Brain microvascular endothelial cell (primary cell): ENCODE measurements at regions not wholly inside any gene's neighbourhood (a gene's known extent, or its start where the extent isn't known, plus 50 kb on each side); places are given as distances from the start of the nearest gene placed in this dataset.

Experiments used
- DNase-seq: peaks from one replicate; pipeline ENCODE4 v3.0.0-alpha.2; 2020
- H3K27ac ChIP-seq: fragments of 250-450 bp; sonication (Bioruptor Pico); 2 replicates; pipeline ENCODE4 v1.5.1; 2020; ENCODE audit warnings: mild to moderate bottlenecking, moderate library complexity
- H3K27me3 ChIP-seq: fragments of 250-450 bp; sonication (Bioruptor Pico); replicated peaks from 2 replicates; pipeline ENCODE4 v1.5.1; 2020; ENCODE audit warnings: mild to moderate bottlenecking
- H3K36me3 ChIP-seq: fragments of 250-450 bp; sonication (Bioruptor Pico); replicated peaks from 2 replicates; pipeline ENCODE4 v1.5.1; 2020; ENCODE audit warnings: mild to moderate bottlenecking
- H3K4me3 ChIP-seq: 2 replicates; pipeline ENCODE4 v1.5.1; 2011; ENCODE audit warnings: low read depth, mild to moderate bottlenecking, control low read depth, low read length, moderate library complexity
- in situ Hi-C: cut with HindIII; loops from 2 replicates; pipeline ENCODE4 v1.10.0; 2017; ENCODE audit warnings: low sequenced_read_pairs, low pct_ligation_motif_present
- TF ChIP-seq, protein P1 (sequence below): IDR thresholded peaks from 2 replicates; pipeline ENCODE4 v1.5.1; 2011; ENCODE audit warnings: low read depth, mild to moderate bottlenecking, moderate library complexity, low read length, control low read depth, inconsistent platforms; ENCODE audit errors: missing control alignments

DNA sequence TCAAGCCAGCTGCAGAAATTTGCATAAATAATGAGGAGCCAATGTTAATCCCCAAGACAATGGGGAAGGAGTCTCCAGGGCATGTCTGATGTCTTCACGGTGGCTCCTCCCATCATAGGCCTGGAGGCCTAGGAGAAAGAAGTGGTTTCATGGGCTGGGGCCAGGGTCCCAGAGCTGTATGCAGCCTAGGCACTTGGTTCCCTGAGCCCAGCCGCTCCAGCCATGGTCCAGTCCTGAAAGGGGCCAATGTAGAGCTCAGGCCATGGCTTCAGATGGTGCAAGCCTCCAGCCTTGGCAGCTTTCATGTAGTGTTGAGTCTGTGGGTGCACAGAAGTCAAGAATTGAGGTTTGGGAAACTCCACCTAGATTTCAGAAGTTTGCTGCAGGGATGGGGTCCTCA, 628.2 kb upstream of the GRIA3 start:
- no peaks in the 10 kb centered on the region for H3K27me3 ChIP-seq
- H3K27ac ChIP-seq: no peak overlapping the region
- TF ChIP-seq, protein P1, sequence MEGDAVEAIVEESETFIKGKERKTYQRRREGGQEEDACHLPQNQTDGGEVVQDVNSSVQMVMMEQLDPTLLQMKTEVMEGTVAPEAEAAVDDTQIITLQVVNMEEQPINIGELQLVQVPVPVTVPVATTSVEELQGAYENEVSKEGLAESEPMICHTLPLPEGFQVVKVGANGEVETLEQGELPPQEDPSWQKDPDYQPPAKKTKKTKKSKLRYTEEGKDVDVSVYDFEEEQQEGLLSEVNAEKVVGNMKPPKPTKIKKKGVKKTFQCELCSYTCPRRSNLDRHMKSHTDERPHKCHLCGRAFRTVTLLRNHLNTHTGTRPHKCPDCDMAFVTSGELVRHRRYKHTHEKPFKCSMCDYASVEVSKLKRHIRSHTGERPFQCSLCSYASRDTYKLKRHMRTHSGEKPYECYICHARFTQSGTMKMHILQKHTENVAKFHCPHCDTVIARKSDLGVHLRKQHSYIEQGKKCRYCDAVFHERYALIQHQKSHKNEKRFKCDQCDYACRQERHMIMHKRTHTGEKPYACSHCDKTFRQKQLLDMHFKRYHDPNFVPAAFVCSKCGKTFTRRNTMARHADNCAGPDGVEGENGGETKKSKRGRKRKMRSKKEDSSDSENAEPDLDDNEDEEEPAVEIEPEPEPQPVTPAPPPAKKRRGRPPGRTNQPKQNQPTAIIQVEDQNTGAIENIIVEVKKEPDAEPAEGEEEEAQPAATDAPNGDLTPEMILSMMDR: no peak
- H3K4me3 ChIP-seq: no peak overlapping the region
- in situ Hi-C loops: no loop called here
- DNase-seq: no peak
- H3K36me3 ChIP-seq: no peaks in the 10 kb centered on the region

DNA sequence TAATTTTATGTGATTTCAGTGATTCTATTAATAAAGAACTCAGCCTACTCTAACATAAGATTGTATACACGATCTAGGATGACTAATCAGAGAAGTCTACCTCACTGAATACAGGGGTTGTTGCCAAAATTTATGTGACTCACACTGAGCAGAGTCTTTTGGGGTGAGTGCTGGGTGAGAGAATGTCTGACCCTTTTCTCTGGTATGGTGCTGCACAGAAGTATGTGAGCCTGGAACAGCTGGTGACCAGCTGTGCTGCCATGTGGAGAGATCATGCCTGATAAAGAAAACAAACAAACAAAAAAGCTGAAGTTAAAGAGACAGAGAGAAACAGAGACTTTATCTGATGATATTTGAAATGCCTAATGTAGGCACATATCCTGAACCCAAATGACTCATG, 618.1 kb upstream of the GRIA3 start:
- Histone ChIP-seq H3K27me3 (no peaks in the 10 kb centered on the region), H3K4me3 (no peak overlapping the region), H3K36me3 (no peaks in the 10 kb centered on the region), H3K27ac (peak overlapping the region; percentile 25)
- DNase-seq: peak; percentile 85
- in situ Hi-C loops: no loop called here
- TF ChIP-seq, protein P1: no peak

DNA sequence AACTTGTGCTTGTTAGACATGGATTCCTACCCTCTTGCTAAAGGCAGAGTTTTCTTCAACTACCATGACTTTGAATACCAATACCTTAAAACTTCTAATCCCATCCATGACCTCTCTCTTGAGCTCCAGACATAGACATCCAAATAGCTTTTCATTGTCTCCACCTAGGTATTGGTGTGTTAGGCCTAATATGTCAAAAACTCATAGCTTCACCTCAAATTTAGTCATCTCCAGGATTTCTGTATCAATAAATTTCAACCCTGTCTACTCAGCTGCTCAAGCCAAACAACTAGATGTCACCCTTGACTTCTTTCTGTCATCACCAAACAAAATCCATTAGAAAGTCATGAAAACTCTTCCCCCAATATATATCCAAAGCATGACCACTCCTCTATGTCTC, 617.7 kb upstream of the GRIA3 start:
- H3K36me3 ChIP-seq: no peaks in the 10 kb centered on the region
- in situ Hi-C loops: no loop called here
- TF ChIP-seq, protein P1: no peak
- H3K27ac ChIP-seq: peak overlapping the region; percentile 25
- no peak overlapping the region for H3K4me3 ChIP-seq
- no peak for DNase-seq
- no peaks in the 10 kb centered on the region for H3K27me3 ChIP-seq

DNA sequence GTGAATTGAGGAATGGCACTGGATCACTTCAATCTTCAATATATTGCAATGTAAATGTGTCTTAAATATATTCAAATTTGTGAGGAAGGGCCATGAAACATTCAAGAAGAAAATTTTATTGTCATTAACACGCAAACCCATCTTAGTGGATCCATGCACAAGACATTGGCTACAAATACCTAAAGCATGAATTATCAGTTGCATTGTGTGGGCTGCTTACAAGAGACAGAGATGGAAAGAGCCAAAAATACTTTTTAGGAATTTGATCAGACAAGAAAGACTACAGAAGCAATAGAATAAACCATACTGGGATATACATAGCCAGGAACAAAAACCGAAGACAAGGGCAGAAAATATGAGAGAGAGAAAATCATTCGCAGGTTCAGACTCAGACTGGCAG, 616.2 kb upstream of the GRIA3 start:
- no peaks in the 10 kb centered on the region for H3K27me3 ChIP-seq
- H3K27ac ChIP-seq: no peak overlapping the region
- DNase-seq: no peak
- H3K4me3 ChIP-seq: no peak overlapping the region
- in situ Hi-C loops: no loop called here
- TF ChIP-seq, protein P1: no peak
- H3K36me3 ChIP-seq: no peaks in the 10 kb centered on the region

DNA sequence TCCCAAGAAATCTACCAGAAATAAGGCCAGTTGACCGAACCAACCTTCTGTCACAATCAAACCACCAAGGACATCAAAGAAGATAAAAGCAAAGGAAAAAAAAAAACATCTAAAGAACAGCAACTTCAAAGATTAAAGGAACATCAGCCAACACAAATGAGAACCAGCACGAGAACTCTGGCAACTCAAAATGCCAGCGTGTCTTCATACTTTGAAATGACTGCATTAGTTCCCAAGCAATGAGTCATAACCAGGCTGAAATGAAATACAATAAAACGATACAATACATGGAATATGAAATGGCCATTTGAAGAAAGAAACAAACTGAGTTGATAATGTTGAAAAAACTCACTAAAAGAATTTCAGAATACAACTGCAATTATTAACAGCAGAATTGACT, 611.6 kb upstream of the GRIA3 start:
- Histone ChIP-seq H3K36me3 (no peaks in the 10 kb centered on the region), H3K27ac (no peak overlapping the region), H3K27me3 (no peaks in the 10 kb centered on the region), H3K4me3 (no peak overlapping the region)
- no peak for DNase-seq
- TF ChIP-seq, protein P1: no peak
- in situ Hi-C loops: no loop called here

DNA sequence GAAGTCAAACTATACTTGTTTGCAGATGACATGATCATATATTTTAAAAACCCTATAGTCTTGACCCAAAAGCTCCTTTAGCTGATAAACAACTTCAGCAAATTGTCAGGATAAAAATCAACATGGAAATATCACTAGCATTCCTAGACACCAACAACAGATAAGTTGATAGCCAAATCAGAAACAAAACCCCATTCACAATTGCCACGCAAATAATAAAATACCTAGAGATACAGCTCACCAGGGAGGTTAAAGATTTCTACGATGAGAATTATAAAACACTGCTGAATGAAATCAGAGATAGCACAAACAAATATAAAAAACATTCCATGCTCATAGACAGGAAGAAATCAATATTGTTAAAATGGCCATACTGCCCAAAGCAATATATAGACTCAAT, 605.0 kb upstream of the GRIA3 start:
- Histone ChIP-seq H3K36me3 (no peaks in the 10 kb centered on the region), H3K27me3 (no peaks in the 10 kb centered on the region), H3K27ac (peak overlapping the region; percentile 35), H3K4me3 (no peak overlapping the region)
- in situ Hi-C loops: no loop called here
- DNase-seq: no peak
- TF ChIP-seq, protein P1: no peak
